ENCODE measurements at regions not wholly inside any gene's neighbourhood (a gene's known extent, or its start where the extent isn't known, plus 50 kb on each side); places are given as distances from the start of the nearest gene placed in this dataset.

DNA sequence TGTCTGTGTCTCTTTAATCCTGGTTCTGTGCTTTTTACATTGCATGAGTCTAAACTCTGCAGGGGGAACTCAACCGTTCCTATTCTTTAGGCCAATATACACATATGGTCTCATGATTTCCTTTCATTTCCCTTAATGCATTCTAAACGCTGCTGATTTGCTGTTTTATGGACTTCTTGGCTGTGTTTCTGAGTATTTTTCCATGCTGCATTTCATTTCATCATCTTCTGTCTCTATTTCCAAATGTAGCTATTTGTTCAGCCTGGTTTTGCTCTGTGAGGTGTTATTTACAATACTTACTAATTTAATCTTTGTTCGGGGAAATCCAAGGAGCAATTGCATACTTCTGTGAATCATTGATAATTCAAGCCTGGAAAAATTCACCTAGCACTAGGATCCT lies 897.2 kb downstream of the TSN start:
- no peak for DNase-seq
- H3K27me3 ChIP-seq (replicated peaks; ENCODE audit: control insufficient read depth, insufficient read depth, low read length): no peaks in the 10 kb centered on the region
- peaks cover 3% of the 10 kb centered on the region for H3K27me3 Mint-ChIP-seq (ENCODE audit: insufficient read depth, unreplicated experiment)
- CTCF ChIA-PET: no interaction called here
- TF ChIP-seq, protein P1, sequence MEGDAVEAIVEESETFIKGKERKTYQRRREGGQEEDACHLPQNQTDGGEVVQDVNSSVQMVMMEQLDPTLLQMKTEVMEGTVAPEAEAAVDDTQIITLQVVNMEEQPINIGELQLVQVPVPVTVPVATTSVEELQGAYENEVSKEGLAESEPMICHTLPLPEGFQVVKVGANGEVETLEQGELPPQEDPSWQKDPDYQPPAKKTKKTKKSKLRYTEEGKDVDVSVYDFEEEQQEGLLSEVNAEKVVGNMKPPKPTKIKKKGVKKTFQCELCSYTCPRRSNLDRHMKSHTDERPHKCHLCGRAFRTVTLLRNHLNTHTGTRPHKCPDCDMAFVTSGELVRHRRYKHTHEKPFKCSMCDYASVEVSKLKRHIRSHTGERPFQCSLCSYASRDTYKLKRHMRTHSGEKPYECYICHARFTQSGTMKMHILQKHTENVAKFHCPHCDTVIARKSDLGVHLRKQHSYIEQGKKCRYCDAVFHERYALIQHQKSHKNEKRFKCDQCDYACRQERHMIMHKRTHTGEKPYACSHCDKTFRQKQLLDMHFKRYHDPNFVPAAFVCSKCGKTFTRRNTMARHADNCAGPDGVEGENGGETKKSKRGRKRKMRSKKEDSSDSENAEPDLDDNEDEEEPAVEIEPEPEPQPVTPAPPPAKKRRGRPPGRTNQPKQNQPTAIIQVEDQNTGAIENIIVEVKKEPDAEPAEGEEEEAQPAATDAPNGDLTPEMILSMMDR (IDR thresholded peaks at IDR 0.05; ENCODE audit: insufficient read depth in 1 of 2, low read depth in 1 of 2, low read length in 1 of 2, severe bottlenecking in 1 of 2, unreplicated experiment in 1 of 2): no peak
- no peaks in the 10 kb centered on the region for H3K4me1 ChIP-seq
- POLR2A ChIA-PET: no interaction called here
- no peak overlapping the region for H3K4me3 Mint-ChIP-seq (ENCODE audit: unreplicated experiment)
- no peak overlapping the region for H3K27ac Mint-ChIP-seq (ENCODE audit: unreplicated experiment)
- H3K4me3 ChIP-seq (ENCODE audit: low read depth, low read length): no peak overlapping the region
- H3K9me3 ChIP-seq: no peaks in the 10 kb centered on the region
- no peaks in the 10 kb centered on the region for H3K36me3 Mint-ChIP-seq (ENCODE audit: insufficient read depth, unreplicated experiment)
- no TSS peak for BruUV-seq (replicated peaks)
- no peaks in the 10 kb centered on the region for H3K36me3 ChIP-seq (ENCODE audit: control insufficient read depth, insufficient read depth, low read length)
- no peaks in the 10 kb centered on the region for H3K4me1 Mint-ChIP-seq (ENCODE audit: low read depth, unreplicated experiment)
- intact Hi-C loops (cut with micrococcal nuclease; ENCODE audit: unreplicated experiment): no loop called here
- no peaks in the 10 kb centered on the region for H3K9me3 Mint-ChIP-seq (ENCODE audit: unreplicated experiment)

DNA sequence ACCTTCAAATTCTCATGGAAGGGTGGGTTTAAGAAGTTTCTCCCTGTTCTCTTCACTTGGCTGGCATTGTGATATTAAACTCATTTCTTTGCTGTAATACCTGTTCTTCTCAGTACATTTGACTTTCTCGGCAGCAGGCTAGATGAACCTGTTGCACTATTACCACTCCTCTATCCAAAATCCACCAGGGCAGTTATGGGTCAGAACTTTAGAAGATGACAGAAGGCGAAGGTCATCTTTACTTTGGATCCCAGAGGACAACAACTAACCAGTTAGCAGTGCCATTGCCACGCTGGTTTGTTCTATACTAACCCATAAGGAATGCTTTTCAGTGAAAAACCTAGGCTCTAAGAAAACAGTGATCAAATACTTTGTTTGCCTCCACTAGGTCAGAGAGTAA lies 901.0 kb downstream of the TSN start:
- Mint-ChIP-seq H3K4me3 (ENCODE audit: unreplicated experiment) (no peak overlapping the region), H3K27ac (ENCODE audit: unreplicated experiment) (no peak overlapping the region), H3K4me1 (ENCODE audit: low read depth, unreplicated experiment) (no peaks in the 10 kb centered on the region), H3K36me3 (ENCODE audit: insufficient read depth, unreplicated experiment) (no peaks in the 10 kb centered on the region), H3K9me3 (ENCODE audit: unreplicated experiment) (no peaks in the 10 kb centered on the region), H3K27me3 (ENCODE audit: insufficient read depth, unreplicated experiment) (peaks cover 3% of the 10 kb centered on the region)
- Histone ChIP-seq H3K9me3 (peaks cover 5% of the 10 kb centered on the region; the same call in 1 of the 2 replicates), H3K27me3 (replicated peaks; ENCODE audit: control insufficient read depth, insufficient read depth, low read length) (no peaks in the 10 kb centered on the region), H3K36me3 (ENCODE audit: control insufficient read depth, insufficient read depth, low read length) (no peaks in the 10 kb centered on the region), H3K4me3 (ENCODE audit: low read depth, low read length) (no peak overlapping the region), H3K4me1 (no peaks in the 10 kb centered on the region)
- no peak for DNase-seq
- intact Hi-C loops (cut with micrococcal nuclease; ENCODE audit: unreplicated experiment): no loop called here
- BruUV-seq (replicated peaks): no TSS peak
- TF ChIP-seq, protein P1 (IDR thresholded peaks at IDR 0.05; ENCODE audit: insufficient read depth in 1 of 2, low read depth in 1 of 2, low read length in 1 of 2, severe bottlenecking in 1 of 2, unreplicated experiment in 1 of 2): no peak
- ChIA-PET POLR2A (no interaction called here), CTCF (no interaction called here)

DNA sequence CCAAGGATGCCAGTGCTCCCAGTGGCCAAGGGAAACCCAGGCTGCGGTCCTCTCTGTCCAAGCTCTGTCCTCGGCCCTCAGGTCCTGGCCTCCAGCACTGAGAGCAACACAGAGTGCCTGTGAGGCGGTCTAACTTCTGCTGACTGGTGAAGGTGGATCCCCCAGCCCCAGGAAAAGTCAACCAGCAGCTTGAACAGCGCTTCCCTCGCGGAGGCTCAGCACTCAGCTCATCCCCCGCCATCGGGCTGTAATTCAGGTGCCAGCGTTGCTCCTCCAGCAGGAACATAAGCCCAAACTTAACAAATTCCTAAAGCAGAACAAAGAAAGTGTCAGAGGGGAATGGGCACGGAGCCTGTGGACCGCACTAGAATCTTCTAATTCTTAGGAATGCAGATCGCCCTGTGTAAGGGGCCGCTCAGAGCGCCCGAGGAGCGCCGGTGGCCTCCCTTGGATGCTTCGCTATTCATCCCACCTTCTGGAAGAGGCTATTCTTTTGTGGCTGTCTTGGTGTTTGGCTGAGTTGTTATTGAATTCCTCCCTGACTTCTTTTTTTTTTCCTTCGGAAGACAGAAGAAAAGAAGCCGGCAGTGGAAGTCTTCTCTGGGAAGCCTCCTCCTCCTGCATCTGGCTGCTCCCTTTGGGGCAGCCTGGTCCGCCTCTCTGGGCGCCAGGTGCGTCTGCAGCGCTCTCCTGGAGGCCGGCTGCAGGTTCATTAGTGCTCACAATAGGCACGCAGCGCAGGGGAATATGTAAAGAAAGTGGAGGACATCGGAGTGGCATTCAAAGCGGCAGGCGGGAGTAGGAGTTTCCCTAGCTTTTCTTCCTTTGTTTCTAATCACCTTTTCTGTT lies 905.6 kb downstream of the TSN start:
- no peak overlapping the region for H3K4me3 ChIP-seq (ENCODE audit: low read depth, low read length)
- BruUV-seq (replicated peaks): no TSS peak
- CTCF ChIA-PET: no interaction called here
- H3K9me3 ChIP-seq: peaks cover 5% of the 10 kb centered on the region; the same call in 1 of the 2 replicates
- no peaks in the 10 kb centered on the region for H3K36me3 Mint-ChIP-seq (ENCODE audit: insufficient read depth, unreplicated experiment)
- POLR2A ChIA-PET: no interaction called here
- DNase-seq: no peak
- no peaks in the 10 kb centered on the region for H3K4me1 ChIP-seq
- intact Hi-C loops (cut with micrococcal nuclease; ENCODE audit: unreplicated experiment): no loop called here
- no peaks in the 10 kb centered on the region for H3K9me3 Mint-ChIP-seq (ENCODE audit: unreplicated experiment)
- no peak overlapping the region for H3K4me3 Mint-ChIP-seq (ENCODE audit: unreplicated experiment)
- H3K36me3 ChIP-seq (ENCODE audit: control insufficient read depth, insufficient read depth, low read length): no peaks in the 10 kb centered on the region
- TF ChIP-seq, protein P1 (IDR thresholded peaks at IDR 0.05; ENCODE audit: insufficient read depth in 1 of 2, low read depth in 1 of 2, low read length in 1 of 2, severe bottlenecking in 1 of 2, unreplicated experiment in 1 of 2): no peak
- peaks cover 3% of the 10 kb centered on the region for H3K27me3 Mint-ChIP-seq (ENCODE audit: insufficient read depth, unreplicated experiment)
- no peaks in the 10 kb centered on the region for H3K27me3 ChIP-seq (replicated peaks; ENCODE audit: control insufficient read depth, insufficient read depth, low read length)
- H3K27ac Mint-ChIP-seq (ENCODE audit: unreplicated experiment): no peak overlapping the region
- H3K4me1 Mint-ChIP-seq (ENCODE audit: low read depth, unreplicated experiment): no peaks in the 10 kb centered on the region
